Mucosa of rectum (tissue), 2 donors: ENCODE measurements at regions not wholly inside any gene's neighbourhood (a gene's known extent, or its start where the extent isn't known, plus 50 kb on each side); places are given as distances from the start of the nearest gene placed in this dataset.

Experiments
- H3K27ac ChIP-seq, 2 donors: one replicate each; pipeline ENCODE4 v1.7.0; 2013; ENCODE audit warnings: inconsistent platforms in 2 of 2, low read depth in 2 of 2, low read length in 2 of 2
- H3K27me3 ChIP-seq, 2 donors: one replicate each; pipeline ENCODE4 v1.7.0; 2013; ENCODE audit warnings: low read length in 2 of 2; ENCODE audit not compliant: control insufficient read depth in 2 of 2, insufficient read depth in 2 of 2
- H3K36me3 ChIP-seq, 2 donors: one replicate each; pipeline ENCODE4 v1.7.0; 2013; ENCODE audit warnings: low read length in 2 of 2; ENCODE audit not compliant: control insufficient read depth in 2 of 2, insufficient read depth in 2 of 2
- H3K4me1 ChIP-seq, 2 donors: one replicate each; pipeline ENCODE4 v1.7.0; 2013; ENCODE audit warnings: low read length in 2 of 2, mild to moderate bottlenecking in 1 of 2; ENCODE audit not compliant: control insufficient read depth in 2 of 2, insufficient read depth in 2 of 2
- H3K4me3 ChIP-seq, 2 donors: one replicate each; pipeline ENCODE4 v1.7.0; 2013; ENCODE audit warnings: low read length in 2 of 2
- H3K9ac ChIP-seq, 2 donors: one replicate each; pipeline ENCODE4 v1.7.0; 2013; ENCODE audit warnings: low read length in 2 of 2, low read depth in 1 of 2, mild to moderate bottlenecking in 1 of 2
- H3K9me3 ChIP-seq, 2 donors: one replicate each; pipeline ENCODE4 v1.7.0; 2013; ENCODE audit warnings: low read length in 2 of 2; ENCODE audit not compliant: control insufficient read depth in 2 of 2
- donor health status: healthy.
- donor health status: Normal muscosa, but diverticular disease.

- no peak overlapping the region for H3K27ac ChIP-seq
Measured at GRCh38 chr10:58017719-58018367, 249.9 kb downstream of the IPMK start.

GRCh38 chr10:58016614-58017013, 251.1 kb downstream of the IPMK start:
- peaks cover 0 to 2% of the 10 kb centered on the region in 2 donors for H3K9me3 ChIP-seq
- H3K4me3 ChIP-seq = no peak overlapping the region
- no peaks in the 10 kb centered on the region for H3K36me3 ChIP-seq
- no peaks in the 10 kb centered on the region for H3K4me1 ChIP-seq
- no peak overlapping the region for H3K27ac ChIP-seq
- no peak overlapping the region for H3K9ac ChIP-seq
- H3K27me3 ChIP-seq = no peaks in the 10 kb centered on the region

More at GRCh38 chr10:58017719-58018367, 249.9 kb downstream of the IPMK start:
- no peak overlapping the region for H3K9ac ChIP-seq
- no peaks in the 10 kb centered on the region for H3K36me3 ChIP-seq
- no peaks in the 10 kb centered on the region for H3K27me3 ChIP-seq
- no peaks in the 10 kb centered on the region for H3K4me1 ChIP-seq
- no peak overlapping the region for H3K4me3 ChIP-seq
- peaks cover 0 to 2% of the 10 kb centered on the region in 2 donors for H3K9me3 ChIP-seq

DNA sequence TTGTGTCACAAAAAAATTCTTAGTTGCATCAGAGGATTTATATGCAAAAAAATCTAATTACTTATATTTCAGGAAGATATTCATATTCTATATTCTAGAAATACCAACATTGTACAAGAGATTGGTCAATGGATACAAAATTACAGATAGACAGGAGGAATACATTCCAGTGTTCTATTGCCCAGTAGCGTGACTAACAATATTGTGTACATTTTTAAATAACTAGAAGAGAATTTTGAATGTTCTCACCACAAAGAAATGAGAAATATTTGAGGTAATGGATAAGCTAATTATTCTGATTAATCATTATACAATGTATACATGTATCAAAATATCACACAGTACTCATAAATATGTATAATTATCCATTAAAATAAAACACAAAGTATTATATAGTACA, 253.3 kb downstream of the IPMK start:
- no peak overlapping the region for H3K9ac ChIP-seq
- no peaks in the 10 kb centered on the region for H3K9me3 ChIP-seq
- H3K4me1 ChIP-seq = no peaks in the 10 kb centered on the region
- H3K36me3 ChIP-seq = no peaks in the 10 kb centered on the region
- H3K27me3 ChIP-seq = no peaks in the 10 kb centered on the region
- no peak overlapping the region for H3K27ac ChIP-seq
- no peak overlapping the region for H3K4me3 ChIP-seq

DNA sequence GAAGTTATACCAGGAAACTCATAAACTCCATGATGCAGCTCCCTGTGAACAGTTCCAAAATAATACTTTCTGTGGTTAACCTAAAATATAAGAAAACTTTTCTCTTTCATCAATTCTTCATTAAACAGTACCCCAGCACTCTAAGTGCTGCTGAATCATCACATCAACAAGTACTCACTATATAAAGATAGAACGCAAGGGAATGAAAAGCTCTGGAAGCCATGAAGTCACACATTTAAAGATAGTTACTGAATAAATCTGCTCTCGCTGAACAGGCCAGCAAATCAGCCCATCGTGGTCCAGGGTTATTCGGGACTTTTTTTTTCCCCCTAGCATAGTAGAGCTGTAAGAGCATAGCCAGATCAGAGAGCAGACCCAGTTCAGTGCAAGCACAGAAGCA, 254.3 kb downstream of the IPMK start:
- Histone ChIP-seq H3K27me3 (no peaks in the 10 kb centered on the region), H3K9me3 (no peaks in the 10 kb centered on the region), H3K9ac (no peak overlapping the region), H3K4me3 (no peak overlapping the region), H3K27ac (no peak overlapping the region), H3K4me1 (no peaks in the 10 kb centered on the region), H3K36me3 (no peaks in the 10 kb centered on the region)

DNA sequence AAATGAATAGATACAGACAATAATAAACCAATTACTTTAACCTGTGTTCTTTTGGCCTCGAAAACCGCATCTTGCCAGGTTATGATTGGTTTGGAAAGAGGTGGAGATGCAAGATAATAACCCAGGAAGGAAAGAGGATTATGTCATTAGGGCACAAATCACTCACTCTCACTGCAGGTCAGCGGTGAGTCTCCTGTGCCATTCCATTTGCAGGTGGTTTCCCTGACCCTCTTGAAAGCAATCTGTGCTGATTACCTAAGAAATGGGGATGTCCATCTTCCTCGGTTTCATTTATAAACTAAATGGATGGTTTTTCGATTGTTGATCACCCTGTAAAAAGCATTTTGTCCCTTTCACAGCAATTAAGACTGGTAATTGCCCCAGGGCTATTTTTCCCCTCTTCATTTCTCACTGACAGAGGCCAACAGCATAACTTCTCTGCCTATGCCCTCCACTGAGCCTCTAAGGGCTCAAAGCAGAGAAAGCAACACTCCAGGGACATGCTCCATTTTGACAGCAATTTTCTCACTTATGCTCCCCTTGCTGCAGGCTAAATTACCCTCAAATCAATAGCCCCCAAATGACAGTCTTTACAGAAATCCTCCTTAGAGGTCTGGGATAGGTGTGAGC, 257.5 kb downstream of the IPMK start:
- H3K27me3 ChIP-seq = no peaks in the 10 kb centered on the region
- H3K36me3 ChIP-seq = no peaks in the 10 kb centered on the region
- H3K27ac ChIP-seq = no peak overlapping the region
- H3K9me3 ChIP-seq = no peaks in the 10 kb centered on the region
- H3K4me3 ChIP-seq = no peak overlapping the region
- H3K9ac ChIP-seq = no peak overlapping the region
- no peaks in the 10 kb centered on the region for H3K4me1 ChIP-seq

DNA sequence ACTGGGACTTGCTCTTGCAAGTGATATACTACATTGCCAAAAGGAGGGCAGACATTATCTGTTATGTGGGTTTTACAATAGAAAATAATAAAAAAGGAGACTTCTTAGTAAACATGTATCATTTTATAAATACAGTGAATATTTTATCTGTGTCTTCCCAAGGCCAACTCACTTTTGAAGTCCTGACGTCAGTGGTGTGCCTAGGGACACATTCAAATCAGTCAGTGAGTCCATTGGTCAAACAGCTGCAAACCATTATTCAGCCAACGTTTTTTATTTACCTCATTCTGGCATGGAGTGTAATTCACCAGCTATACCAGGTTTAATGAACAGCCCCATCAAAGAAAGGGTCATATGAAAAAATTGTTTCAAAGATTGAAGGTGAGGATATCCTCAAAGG, 263.7 kb downstream of the IPMK start:
- no peaks in the 10 kb centered on the region for H3K4me1 ChIP-seq
- H3K27me3 ChIP-seq = no peaks in the 10 kb centered on the region
- H3K9me3 ChIP-seq = no peaks in the 10 kb centered on the region
- H3K36me3 ChIP-seq = no peaks in the 10 kb centered on the region
- no peak overlapping the region for H3K27ac ChIP-seq
- no peak overlapping the region for H3K9ac ChIP-seq
- H3K4me3 ChIP-seq = no peak overlapping the region

GRCh38 chr10:58001159-58001558, 266.5 kb downstream of the IPMK start:
- Histone ChIP-seq H3K27me3 (no peaks in the 10 kb centered on the region), H3K36me3 (no peaks in the 10 kb centered on the region), H3K4me1 (no peaks in the 10 kb centered on the region), H3K9ac (no peak overlapping the region), H3K4me3 (no peak overlapping the region), H3K27ac (no peak overlapping the region), H3K9me3 (no peaks in the 10 kb centered on the region)

DNA sequence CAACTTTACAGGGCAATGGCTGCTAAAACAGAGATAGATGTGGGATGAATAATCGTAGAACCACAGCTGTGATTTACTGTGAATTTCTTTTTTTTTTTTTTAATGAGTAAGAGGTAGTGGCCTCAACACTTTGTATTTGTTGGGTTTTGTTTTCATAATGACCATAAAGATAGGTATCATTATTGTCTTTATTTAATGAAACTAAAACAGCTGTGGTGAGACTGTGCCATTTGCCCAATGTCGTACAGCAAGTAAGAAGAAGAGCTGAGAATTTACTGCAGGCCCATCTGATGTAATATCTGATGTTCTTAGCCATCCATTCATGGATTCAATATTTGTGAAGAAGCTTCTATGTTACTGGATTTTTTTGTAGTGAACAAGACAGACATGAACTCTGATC, 271.2 kb downstream of the IPMK start:
- no peaks in the 10 kb centered on the region for H3K4me1 ChIP-seq
- no peak overlapping the region for H3K27ac ChIP-seq
- no peaks in the 10 kb centered on the region for H3K27me3 ChIP-seq
- H3K36me3 ChIP-seq = no peaks in the 10 kb centered on the region
- no peak overlapping the region for H3K4me3 ChIP-seq
- H3K9me3 ChIP-seq = no peaks in the 10 kb centered on the region
- H3K9ac ChIP-seq = no peak overlapping the region

- H3K9me3 ChIP-seq = no peaks in the 10 kb centered on the region
- H3K9ac ChIP-seq = no peak overlapping the region
- H3K4me3 ChIP-seq = no peak overlapping the region
- no peaks in the 10 kb centered on the region for H3K27me3 ChIP-seq
- no peaks in the 10 kb centered on the region for H3K36me3 ChIP-seq
- no peak overlapping the region for H3K27ac ChIP-seq
- no peaks in the 10 kb centered on the region for H3K4me1 ChIP-seq
Measured at GRCh38 chr10:57993302-57993701, 274.4 kb downstream of the IPMK start.

DNA sequence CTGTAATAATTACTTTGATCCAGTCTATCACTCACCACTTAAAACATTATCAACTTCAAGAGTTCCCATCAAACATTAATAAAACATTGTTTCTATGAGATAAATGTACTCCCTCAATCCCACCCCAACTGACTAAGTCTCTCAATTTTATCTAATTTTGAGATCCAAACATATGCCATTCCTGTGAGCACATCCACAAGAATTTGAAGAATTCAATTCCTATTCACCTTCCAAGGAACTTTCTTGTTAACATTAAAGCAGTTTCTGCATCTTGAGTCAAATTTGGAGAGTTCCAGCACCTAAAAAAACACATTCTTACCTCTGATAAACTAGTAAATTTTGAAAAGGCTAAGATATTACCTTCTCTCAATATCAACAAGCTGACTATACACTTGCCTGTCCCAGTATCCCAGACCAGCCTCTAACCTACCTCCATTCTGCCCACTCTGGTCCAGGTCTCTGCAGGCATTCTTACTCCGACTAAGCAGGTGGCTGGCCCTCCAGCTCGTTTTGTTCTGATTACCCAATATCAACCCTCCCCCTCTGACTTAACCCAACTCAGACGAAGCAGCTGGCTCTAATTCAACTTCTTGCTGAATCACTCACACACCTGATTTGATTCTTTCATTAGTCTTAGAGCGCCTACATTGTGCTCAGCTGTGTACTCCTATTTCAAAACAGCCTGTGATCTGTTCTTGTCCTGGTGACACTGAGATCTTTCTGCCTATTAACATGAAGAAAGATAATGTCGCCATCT, 275.2 kb downstream of the IPMK start:
- no peaks in the 10 kb centered on the region for H3K27me3 ChIP-seq
- no peaks in the 10 kb centered on the region for H3K4me1 ChIP-seq
- no peaks in the 10 kb centered on the region for H3K36me3 ChIP-seq
- H3K4me3 ChIP-seq = no peak overlapping the region
- H3K9me3 ChIP-seq = no peaks in the 10 kb centered on the region
- no peak overlapping the region for H3K27ac ChIP-seq
- no peak overlapping the region for H3K9ac ChIP-seq
